Spinal cord (tissue), 9 donors: ENCODE measurements at regions not wholly inside any gene's neighbourhood (a gene's known extent, or its start where the extent isn't known, plus 50 kb on each side); places are given as distances from the start of the nearest gene placed in this dataset.

Experiments
- DNase-seq, 6 donors: peaks; one replicate each; pipeline versions ENCODE4 v3.0.0 to v3.0.0-alpha.2; 2013 to 2015; ENCODE audit warnings: low spot score in 6 of 6, low read depth in 4 of 6
- H3K27ac ChIP-seq: one replicate; pipeline ENCODE4 v1.5.1; 2013; ENCODE audit warnings: low read depth, low read length, control low read depth
- H3K27me3 ChIP-seq: one replicate; pipeline ENCODE4 v1.6.1; 2013; ENCODE audit warnings: low read length; ENCODE audit not compliant: control insufficient read depth, insufficient read depth
- H3K36me3 ChIP-seq: one replicate; pipeline ENCODE4 v1.6.1; 2013; ENCODE audit warnings: low read length; ENCODE audit not compliant: control insufficient read depth, insufficient read depth
- H3K4me1 ChIP-seq: one replicate; pipeline ENCODE4 v1.6.1; 2013; ENCODE audit warnings: low read length; ENCODE audit not compliant: control insufficient read depth, insufficient read depth
- H3K4me3 ChIP-seq: one replicate; pipeline ENCODE4 v1.5.1; 2013; ENCODE audit warnings: low read depth, low read length, control low read depth
- H3K9me3 ChIP-seq: one replicate; pipeline ENCODE4 v1.6.1; 2013; ENCODE audit warnings: low read length; ENCODE audit not compliant: control insufficient read depth, insufficient read depth
- WGBS: methylation state at CpG from one replicate; pipeline ENCODE4 v1.1.5; 2013; ENCODE audit warnings: missing lambda C conversion rate; ENCODE audit not compliant: insufficient coverage; 5-methylcytosine and 5-hydroxymethylcytosine counted together
- donor health status: healthy.

- Histone ChIP-seq H3K27me3 (no peaks in the 10 kb centered on the region), H3K4me3 (peak overlapping the region; percentile 19), H3K36me3 (no peaks in the 10 kb centered on the region), H3K9me3 (no peaks in the 10 kb centered on the region), H3K4me1 (peaks cover 16% of the 10 kb centered on the region), H3K27ac (peak overlapping the region; percentile 53)
- peak in 3 of 6 donors; percentile 64 to 94 (median 67) for DNase-seq
- 44% methylated on average over 9 of the region's 13 CpGs for WGBS
These were observed 277.5 kb upstream of the AGTR2 start for GRCh38 chrX:115892787-115893671.

GRCh38 chrX:115894087-115894486, 276.5 kb upstream of the AGTR2 start:
- no peaks in the 10 kb centered on the region for H3K27me3 ChIP-seq
- H3K27ac ChIP-seq = no peak overlapping the region
- no peak overlapping the region for H3K4me3 ChIP-seq
- H3K9me3 ChIP-seq = no peaks in the 10 kb centered on the region
- 46% methylated on average over 4 of the region's 4 CpGs for WGBS
- H3K36me3 ChIP-seq = no peaks in the 10 kb centered on the region
- peak in 3 of 6 donors; percentile 57 to 90 (median 58) for DNase-seq
- H3K4me1 ChIP-seq = peaks cover 25% of the 10 kb centered on the region

- Histone ChIP-seq H3K9me3 (no peaks in the 10 kb centered on the region), H3K4me1 (peaks cover 25% of the 10 kb centered on the region), H3K27ac (no peak overlapping the region), H3K27me3 (no peaks in the 10 kb centered on the region), H3K36me3 (no peaks in the 10 kb centered on the region), H3K4me3 (no peak overlapping the region)
- WGBS = 80% methylated on average over 6 of the region's 6 CpGs
- peak in 1 of 6 donors; percentile 35 for DNase-seq
These were observed 274.7 kb upstream of the AGTR2 start for GRCh38 chrX:115895678-115896329.

GRCh38 chrX:115896362-115896761, 274.2 kb upstream of the AGTR2 start:
- Histone ChIP-seq H3K4me1 (peaks cover 25% of the 10 kb centered on the region), H3K27ac (no peak overlapping the region), H3K36me3 (no peaks in the 10 kb centered on the region), H3K9me3 (no peaks in the 10 kb centered on the region), H3K27me3 (no peaks in the 10 kb centered on the region), H3K4me3 (no peak overlapping the region)
- DNase-seq = no peak
- 20% methylated on average over 1 of the region's 5 CpGs for WGBS

- Histone ChIP-seq H3K4me1 (peaks cover 21% of the 10 kb centered on the region), H3K27me3 (no peaks in the 10 kb centered on the region), H3K27ac (no peak overlapping the region), H3K9me3 (no peaks in the 10 kb centered on the region), H3K36me3 (no peaks in the 10 kb centered on the region), H3K4me3 (no peak overlapping the region)
- DNase-seq = no peak
- WGBS = 89% methylated on average over 8 of the region's 8 CpGs
These were observed 272.6 kb upstream of the AGTR2 start for GRCh38 chrX:115897956-115898355.

- no peak overlapping the region for H3K4me3 ChIP-seq
- DNase-seq = peak in 3 of 6 donors; percentile 79 to 94 (median 84)
- H3K9me3 ChIP-seq = no peaks in the 10 kb centered on the region
- H3K27me3 ChIP-seq = no peaks in the 10 kb centered on the region
- WGBS = 62% methylated on average over 8 of the region's 8 CpGs
- peaks cover 15% of the 10 kb centered on the region for H3K4me1 ChIP-seq
- no peak overlapping the region for H3K27ac ChIP-seq
- no peaks in the 10 kb centered on the region for H3K36me3 ChIP-seq
These were observed 272.1 kb upstream of the AGTR2 start for GRCh38 chrX:115898382-115899001.

- Histone ChIP-seq H3K4me3 (no peak overlapping the region), H3K4me1 (peaks cover 10% of the 10 kb centered on the region), H3K27ac (no peak overlapping the region), H3K27me3 (peaks cover 1% of the 10 kb centered on the region), H3K9me3 (no peaks in the 10 kb centered on the region), H3K36me3 (no peaks in the 10 kb centered on the region)
- DNase-seq = no peak
- WGBS = 78% methylated on average over 4 of the region's 4 CpGs
These were observed 270.1 kb upstream of the AGTR2 start for GRCh38 chrX:115900425-115900824.

- Histone ChIP-seq H3K27ac (no peak overlapping the region), H3K4me1 (peaks cover 10% of the 10 kb centered on the region), H3K9me3 (no peaks in the 10 kb centered on the region), H3K4me3 (no peak overlapping the region), H3K27me3 (peaks cover 7% of the 10 kb centered on the region), H3K36me3 (no peaks in the 10 kb centered on the region)
- 86% methylated on average over 3 of the region's 3 CpGs for WGBS
- DNase-seq = no peak
These were observed 269.3 kb upstream of the AGTR2 start for GRCh38 chrX:115901241-115901640.

- no peak overlapping the region for H3K27ac ChIP-seq
- no peak overlapping the region for H3K4me3 ChIP-seq
- H3K4me1 ChIP-seq = peaks cover 10% of the 10 kb centered on the region
- H3K27me3 ChIP-seq = peaks cover 12% of the 10 kb centered on the region
- no peaks in the 10 kb centered on the region for H3K9me3 ChIP-seq
- DNase-seq = no peak
- 85% methylated on average over 7 of the region's 7 CpGs for WGBS
- H3K36me3 ChIP-seq = no peaks in the 10 kb centered on the region
These were observed 267.5 kb upstream of the AGTR2 start for GRCh38 chrX:115902995-115903394.
